HS-5 (cell line): ENCODE measurements at regions not wholly inside any gene's neighbourhood (a gene's known extent, or its start where the extent isn't known, plus 50 kb on each side); places are given as distances from the start of the nearest gene placed in this dataset.
A peak's percentile ranks its signal among the peaks of the same experiment; 100 is the strongest.

Source experiments
- DNase-seq: peaks from one replicate; pipeline ENCODE4 v3.0.0-alpha.2; 2012; ENCODE audit warnings: low read depth

GRCh38 chr9:82320566-82320965 lies 332.0 kb downstream of the SPATA31D1 start:
- no peak for DNase-seq

GRCh38 chr9:82325907-82326306 lies 337.3 kb downstream of the SPATA31D1 start:
- no peak for DNase-seq

GRCh38 chr9:82327641-82328040 lies 339.1 kb downstream of the SPATA31D1 start:
- DNase-seq = no peak

GRCh38 chr9:82331079-82331478 lies 342.5 kb downstream of the SPATA31D1 start:
- no peak for DNase-seq

- peak; percentile 73 for DNase-seq
Measured at GRCh38 chr9:82332018-82332773, 343.6 kb downstream of the SPATA31D1 start.

GRCh38 chr9:82332774-82333152 lies 344.2 kb downstream of the SPATA31D1 start:
- no peak for DNase-seq

- DNase-seq = no peak
Measured at GRCh38 chr9:82333671-82334070, 345.1 kb downstream of the SPATA31D1 start.

GRCh38 chr9:82334286-82334685 lies 345.7 kb downstream of the SPATA31D1 start:
- DNase-seq = no peak

GRCh38 chr9:82337351-82337750 lies 348.8 kb downstream of the SPATA31D1 start:
- DNase-seq = no peak

- DNase-seq = no peak
Measured at GRCh38 chr9:82342046-82342445, 353.5 kb downstream of the SPATA31D1 start.

- no peak for DNase-seq
Measured at GRCh38 chr9:82346040-82346439, 357.5 kb downstream of the SPATA31D1 start.

- no peak for DNase-seq
Measured at GRCh38 chr9:82353631-82354278, 365.2 kb downstream of the SPATA31D1 start.

- peak; percentile 71 for DNase-seq
Measured at GRCh38 chr9:82354279-82354659, 365.7 kb downstream of the SPATA31D1 start.

- no peak for DNase-seq
Measured at GRCh38 chr9:82356131-82356530, 367.6 kb downstream of the SPATA31D1 start.

GRCh38 chr9:82356871-82357270 lies 368.3 kb downstream of the SPATA31D1 start:
- DNase-seq = no peak

GRCh38 chr9:82363198-82363597 lies 374.6 kb downstream of the SPATA31D1 start:
- no peak for DNase-seq

GRCh38 chr9:82363682-82364081 lies 375.1 kb downstream of the SPATA31D1 start:
- DNase-seq = no peak

- no peak for DNase-seq
Measured at GRCh38 chr9:82367016-82367415, 378.4 kb downstream of the SPATA31D1 start.

- DNase-seq = no peak
Measured at GRCh38 chr9:82367929-82368328, 379.4 kb downstream of the SPATA31D1 start.

GRCh38 chr9:82369251-82369945 lies 380.8 kb downstream of the SPATA31D1 start:
- no peak for DNase-seq

- DNase-seq = no peak
Measured at GRCh38 chr9:82375041-82375440, 386.5 kb downstream of the SPATA31D1 start.

- no peak for DNase-seq
Measured at GRCh38 chr9:82376677-82377232, 388.2 kb downstream of the SPATA31D1 start.
